HG03095 (cell line): ENCODE measurements at regions not wholly inside any gene's neighbourhood (a gene's known extent, or its start where the extent isn't known, plus 50 kb on each side); places are given as distances from the start of the nearest gene placed in this dataset.

Experiments
- ATAC-seq: cut with Tn5 transposase; IDR thresholded peaks from one replicate; pipeline ENCODE4 v1.9.1; 2021; ENCODE audit warnings: moderate library complexity; ENCODE audit not compliant: unreplicated experiment

- no peak for ATAC-seq
These were observed 102.9 kb downstream of the RASSF9 start for GRCh38 chr12:85733221-85733840.

DNA sequence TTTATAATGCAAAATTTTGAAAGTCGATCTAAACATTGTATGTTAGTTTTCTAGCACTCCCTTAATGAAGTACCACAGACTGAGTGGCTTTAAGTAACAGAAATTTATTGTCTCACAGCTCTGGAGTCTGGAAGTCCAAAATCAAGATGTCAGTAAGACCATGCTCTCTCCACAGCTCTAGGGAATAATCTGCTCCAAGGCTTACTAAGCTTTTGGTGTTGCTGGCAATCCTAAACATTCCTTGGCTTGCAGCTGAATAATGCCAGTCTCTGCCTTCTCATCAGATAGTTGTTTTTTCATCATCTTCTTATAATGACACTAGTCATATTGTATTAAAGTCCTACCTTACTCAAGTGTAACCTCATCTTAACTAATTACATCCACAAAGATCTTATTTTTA, 102.2 kb downstream of the RASSF9 start:
- ATAC-seq, result no peak

- ATAC-seq, result no peak
These were observed 96.0 kb downstream of the RASSF9 start for GRCh38 chr12:85740186-85740585.

GRCh38 chr12:85741046-85741445, 95.2 kb downstream of the RASSF9 start:
- no peak for ATAC-seq

DNA sequence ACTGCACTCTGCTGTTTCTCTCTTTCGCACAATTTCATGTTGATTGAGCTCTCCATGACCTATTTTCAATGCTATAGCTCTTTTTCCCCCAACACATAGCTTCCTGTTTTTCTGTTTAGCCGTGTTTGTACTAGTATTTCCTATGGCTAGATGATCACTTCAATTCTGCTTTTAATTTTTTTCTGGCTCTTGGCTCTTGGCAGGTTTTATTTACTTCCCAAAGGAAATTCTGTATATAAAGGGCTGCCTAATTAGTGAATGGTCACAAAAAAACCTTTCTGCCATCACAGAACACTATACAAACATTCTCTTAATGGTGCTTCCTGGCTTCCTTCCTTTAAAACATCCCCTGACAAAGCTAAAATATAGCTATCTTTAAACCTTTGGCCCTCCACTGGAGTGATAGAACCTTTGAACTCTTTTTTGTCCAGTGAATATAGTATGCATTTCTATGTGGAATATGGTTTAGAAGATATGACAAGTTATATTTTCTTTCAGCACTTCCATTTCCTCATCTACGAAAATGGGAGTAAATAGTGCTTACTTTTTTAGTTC, 88.2 kb downstream of the RASSF9 start:
- no peak for ATAC-seq
